OCI-LY1 (cell line): ENCODE measurements at regions not wholly inside any gene's neighbourhood (a gene's known extent, or its start where the extent isn't known, plus 50 kb on each side); places are given as distances from the start of the nearest gene placed in this dataset.

Source experiments
- H2AFZ ChIP-seq: fragments of 200-600 bp; sonication (generic), shearing (Covaris generic); 2 replicates; pipeline ENCODE4 v1.6.0; 2014; ENCODE audit warnings: antibody characterized with exemption, mild to moderate bottlenecking, low read length
- H3F3A ChIP-seq: fragments of 200-600 bp; sonication (generic), shearing (Covaris generic); 2 replicates; pipeline ENCODE4 v1.6.0; 2014; ENCODE audit warnings: mild to moderate bottlenecking, antibody characterized with exemption, low read length, moderate library complexity; ENCODE audit not compliant: insufficient read depth
- H3K27ac ChIP-seq: fragments of 200-600 bp; sonication (generic); 2 replicates; pipeline ENCODE4 v1.5.1; 2014; ENCODE audit warnings: low read length, mixed run types, mild to moderate bottlenecking, low read depth; ENCODE audit not compliant: poor library complexity, severe bottlenecking
- H3K27me3 ChIP-seq: fragments of 200-600 bp; sonication (generic); 2 replicates; pipeline ENCODE4 v1.6.0; 2014; ENCODE audit warnings: antibody characterized with exemption, mild to moderate bottlenecking, low read length, moderate library complexity; ENCODE audit not compliant: insufficient read depth
- H3K36me3 ChIP-seq: fragments of 200-600 bp; sonication (generic); 2 replicates; pipeline ENCODE4 v1.6.1; 2014; ENCODE audit warnings: mild to moderate bottlenecking, antibody characterized with exemption, low read length, moderate library complexity, mixed read lengths; ENCODE audit not compliant: insufficient read depth
- H3K4me1 ChIP-seq: fragments of 200-600 bp; sonication (generic); 2 replicates; pipeline ENCODE4 v1.5.1; 2014; ENCODE audit warnings: mild to moderate bottlenecking, low read length, moderate library complexity; ENCODE audit not compliant: insufficient read depth, severe bottlenecking
- H3K4me2 ChIP-seq: fragments of 200-600 bp; sonication (generic), shearing (Covaris generic); 2 replicates; pipeline ENCODE4 v1.6.1; 2014; ENCODE audit warnings: low read length
- H3K4me3 ChIP-seq: fragments of 200-600 bp; sonication (generic); 2 replicates; pipeline ENCODE4 v1.5.1; 2014; ENCODE audit warnings: low read length, low read depth, mild to moderate bottlenecking, mixed read lengths; ENCODE audit not compliant: poor library complexity, severe bottlenecking
- H3K79me2 ChIP-seq: fragments of 200-600 bp; shearing (Covaris generic); 2 replicates; pipeline ENCODE4 v1.6.1; 2016; ENCODE audit warnings: mixed run types, low read length, mixed read lengths; ENCODE audit not compliant: insufficient read depth
- H3K9ac ChIP-seq: fragments of 200-600 bp; sonication (generic), shearing (Covaris generic); 2 replicates; pipeline ENCODE4 v1.6.1; 2014; ENCODE audit warnings: mild to moderate bottlenecking, low read length, mixed read lengths
- H3K9me2 ChIP-seq: fragments of 200-600 bp; sonication (generic), shearing (Covaris generic); 2 replicates; pipeline ENCODE4 v1.6.1; 2014; ENCODE audit warnings: low read depth, mild to moderate bottlenecking, low read length, mixed read lengths
- H3K9me3 ChIP-seq: fragments of 200-600 bp; shearing (Covaris generic); 2 replicates; pipeline ENCODE4 v1.6.1; 2014; ENCODE audit warnings: low read length, mixed read lengths
- H4K20me1 ChIP-seq: fragments of 200-600 bp; sonication (generic), shearing (Covaris generic); 2 replicates; pipeline ENCODE4 v1.6.0; 2016; ENCODE audit warnings: mild to moderate bottlenecking, low read length; ENCODE audit not compliant: insufficient read depth
- EZH2 ChIP-seq: fragments of 200-600 bp; sonication (generic), shearing (Covaris generic); IDR thresholded peaks from 2 replicates; pipeline ENCODE4 v1.8.0; 2017; ENCODE audit warnings: borderline replicate concordance, mixed run types, mild to moderate bottlenecking, antibody characterized with exemption, low read length, moderate library complexity, mixed read lengths
- TF ChIP-seq, protein P1 (sequence below): fragments of 200-600 bp; sonication (generic), shearing (Covaris generic); IDR thresholded peaks from 2 replicates; pipeline ENCODE4 v1.5.1; 2017; ENCODE audit warnings: mild to moderate bottlenecking, antibody characterized with exemption, low read length, moderate library complexity, mixed read lengths

- Histone ChIP-seq H3K4me2 (no peak overlapping the region), H3F3A (no peaks in the 10 kb centered on the region), H3K36me3 (no peaks in the 10 kb centered on the region), H3K9me2 (no peaks in the 10 kb centered on the region), H3K4me1 (no peaks in the 10 kb centered on the region), H3K27me3 (no peaks in the 10 kb centered on the region), H3K9me3 (no peaks in the 10 kb centered on the region), H3K27ac (no peak overlapping the region), H3K9ac (no peak overlapping the region), H2AFZ (no peak overlapping the region), H3K79me2 (no peaks in the 10 kb centered on the region), H4K20me1 (no peaks in the 10 kb centered on the region), H3K4me3 (no peak overlapping the region)
- no peak for TF ChIP-seq EZH2
- TF ChIP-seq, protein P1, sequence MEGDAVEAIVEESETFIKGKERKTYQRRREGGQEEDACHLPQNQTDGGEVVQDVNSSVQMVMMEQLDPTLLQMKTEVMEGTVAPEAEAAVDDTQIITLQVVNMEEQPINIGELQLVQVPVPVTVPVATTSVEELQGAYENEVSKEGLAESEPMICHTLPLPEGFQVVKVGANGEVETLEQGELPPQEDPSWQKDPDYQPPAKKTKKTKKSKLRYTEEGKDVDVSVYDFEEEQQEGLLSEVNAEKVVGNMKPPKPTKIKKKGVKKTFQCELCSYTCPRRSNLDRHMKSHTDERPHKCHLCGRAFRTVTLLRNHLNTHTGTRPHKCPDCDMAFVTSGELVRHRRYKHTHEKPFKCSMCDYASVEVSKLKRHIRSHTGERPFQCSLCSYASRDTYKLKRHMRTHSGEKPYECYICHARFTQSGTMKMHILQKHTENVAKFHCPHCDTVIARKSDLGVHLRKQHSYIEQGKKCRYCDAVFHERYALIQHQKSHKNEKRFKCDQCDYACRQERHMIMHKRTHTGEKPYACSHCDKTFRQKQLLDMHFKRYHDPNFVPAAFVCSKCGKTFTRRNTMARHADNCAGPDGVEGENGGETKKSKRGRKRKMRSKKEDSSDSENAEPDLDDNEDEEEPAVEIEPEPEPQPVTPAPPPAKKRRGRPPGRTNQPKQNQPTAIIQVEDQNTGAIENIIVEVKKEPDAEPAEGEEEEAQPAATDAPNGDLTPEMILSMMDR, result no peak
These were observed 271.8 kb downstream of the AEBP2 start for GRCh38 chr12:19710811-19711793.

GRCh38 chr12:19712041-19712440, 272.7 kb downstream of the AEBP2 start:
- Histone ChIP-seq H3K4me1 (no peaks in the 10 kb centered on the region), H3F3A (no peaks in the 10 kb centered on the region), H3K4me2 (no peak overlapping the region), H3K4me3 (no peak overlapping the region), H3K9me3 (no peaks in the 10 kb centered on the region), H3K9ac (no peak overlapping the region), H3K36me3 (no peaks in the 10 kb centered on the region), H2AFZ (no peak overlapping the region), H3K79me2 (no peaks in the 10 kb centered on the region), H4K20me1 (no peaks in the 10 kb centered on the region), H3K27me3 (no peaks in the 10 kb centered on the region), H3K27ac (no peak overlapping the region), H3K9me2 (no peaks in the 10 kb centered on the region)
- TF ChIP-seq EZH2, result no peak
- TF ChIP-seq, protein P1, result no peak

GRCh38 chr12:19718401-19718800, 279.1 kb downstream of the AEBP2 start:
- H3K4me2 ChIP-seq, result no peak overlapping the region
- no peaks in the 10 kb centered on the region for H3K79me2 ChIP-seq
- H4K20me1 ChIP-seq, result no peaks in the 10 kb centered on the region
- H3K27me3 ChIP-seq, result no peaks in the 10 kb centered on the region
- H2AFZ ChIP-seq, result no peak overlapping the region
- no peaks in the 10 kb centered on the region for H3K9me3 ChIP-seq
- H3K27ac ChIP-seq, result no peak overlapping the region
- no peak overlapping the region for H3K4me3 ChIP-seq
- no peaks in the 10 kb centered on the region for H3K9me2 ChIP-seq
- no peak for TF ChIP-seq EZH2
- TF ChIP-seq, protein P1, result no peak
- no peak overlapping the region for H3K9ac ChIP-seq
- no peaks in the 10 kb centered on the region for H3F3A ChIP-seq
- H3K36me3 ChIP-seq, result no peaks in the 10 kb centered on the region
- H3K4me1 ChIP-seq, result no peaks in the 10 kb centered on the region
